KMS-11 (cell line): ENCODE measurements at regions not wholly inside any gene's neighbourhood (a gene's known extent, or its start where the extent isn't known, plus 50 kb on each side); places are given as distances from the start of the nearest gene placed in this dataset.

Experiments used
- H2AFZ ChIP-seq: fragments of 200-600 bp; sonication (generic); 2 replicates; pipeline ENCODE4 v1.6.1; 2016; ENCODE audit warnings: antibody characterized with exemption, mixed run types, low read depth
- H3K27ac ChIP-seq: fragments of 200-600 bp; sonication (generic); 2 replicates; pipeline ENCODE4 v1.6.1; 2016; ENCODE audit warnings: mild to moderate bottlenecking, mixed run types
- H3K27me3 ChIP-seq: fragments of 200-600 bp; sonication (generic); 2 replicates; pipeline ENCODE4 v1.6.1; 2017; ENCODE audit warnings: mild to moderate bottlenecking, low read depth, mixed run types, moderate library complexity; ENCODE audit not compliant: insufficient read depth
- H3K36me3 ChIP-seq: fragments of 200-600 bp; sonication (generic); 2 replicates; pipeline ENCODE4 v1.6.1; 2017; ENCODE audit warnings: mild to moderate bottlenecking, mixed run types; ENCODE audit not compliant: insufficient read depth
- H3K4me1 ChIP-seq: fragments of 200-600 bp; sonication (generic); 2 replicates; pipeline ENCODE4 v1.6.1; 2016; ENCODE audit warnings: mild to moderate bottlenecking, low read depth, mixed run types; ENCODE audit not compliant: poor library complexity, severe bottlenecking
- H3K4me2 ChIP-seq: fragments of 200-600 bp; sonication (generic); 2 replicates; pipeline ENCODE4 v1.7.0; 2016; ENCODE audit warnings: mild to moderate bottlenecking, mixed run types
- H3K4me3 ChIP-seq: fragments of 200-600 bp; sonication (generic); IDR thresholded peaks from 2 replicates; pipeline ENCODE4 v1.6.1; 2017; ENCODE audit warnings: low read depth, low read length, mixed read lengths; ENCODE audit not compliant: insufficient read depth
- H3K79me2 ChIP-seq: fragments of 200-600 bp; sonication (generic); 2 replicates; pipeline ENCODE4 v1.6.1; 2016; ENCODE audit warnings: low read depth, mixed run types; ENCODE audit not compliant: insufficient read depth
- H3K9ac ChIP-seq: fragments of 200-600 bp; sonication (generic); 2 replicates; pipeline ENCODE4 v1.6.1; 2016; ENCODE audit warnings: mild to moderate bottlenecking, mixed run types
- H4K20me1 ChIP-seq: fragments of 200-600 bp; sonication (generic); 2 replicates; pipeline ENCODE4 v1.6.1; 2016; ENCODE audit warnings: mild to moderate bottlenecking, mixed run types; ENCODE audit not compliant: insufficient read depth
- CTCF ChIP-seq: fragments of 200-600 bp; sonication (generic); conservative IDR thresholded peaks from 2 replicates; pipeline ENCODE4 v1.6.1; 2017; ENCODE audit warnings: low read depth, mild to moderate bottlenecking, antibody characterized with exemption, low read length, moderate library complexity, mixed read lengths

GRCh38 chr7:36082216-36082615 lies 70.8 kb upstream of the EEPD1 start:
- Histone ChIP-seq H4K20me1 (no peaks in the 10 kb centered on the region), H3K4me2 (no peak overlapping the region)
- no peak for TF ChIP-seq CTCF

DNA sequence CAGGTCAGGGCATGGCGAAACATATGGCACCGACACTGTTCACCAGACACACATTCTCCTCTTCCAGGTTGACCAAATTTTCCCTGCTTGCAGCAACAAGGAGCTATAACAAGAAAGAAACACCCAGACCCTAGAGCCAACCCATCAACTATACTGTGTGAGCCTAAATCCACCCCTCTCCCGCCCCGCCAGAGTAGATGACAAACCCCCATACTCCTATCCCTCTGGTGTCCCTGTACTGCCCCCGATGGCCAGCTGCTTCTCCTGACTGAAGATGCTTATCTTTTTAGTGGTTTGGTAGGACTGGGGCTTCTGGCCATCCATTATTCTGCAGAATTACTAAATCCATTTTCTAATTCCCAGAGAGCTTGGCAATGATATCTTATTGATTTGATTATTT lies 70.1 kb upstream of the EEPD1 start:
- TF ChIP-seq CTCF, result no peak
- no peaks in the 10 kb centered on the region for H3K4me1 ChIP-seq
- no peaks in the 10 kb centered on the region for H4K20me1 ChIP-seq
- no peak overlapping the region for H3K4me2 ChIP-seq
- H3K79me2 ChIP-seq, result no peaks in the 10 kb centered on the region
- H3K27ac ChIP-seq, result no peak overlapping the region
- H3K36me3 ChIP-seq, result no peaks in the 10 kb centered on the region
- no peak overlapping the region for H3K9ac ChIP-seq
- H3K4me3 ChIP-seq, result no peak overlapping the region
- no peaks in the 10 kb centered on the region for H3K27me3 ChIP-seq
- no peak overlapping the region for H2AFZ ChIP-seq

More at GRCh38 chr7:36082216-36082615, 70.8 kb upstream of the EEPD1 start:
- Histone ChIP-seq H3K27ac (no peak overlapping the region), H3K4me3 (no peak overlapping the region), H3K4me1 (no peaks in the 10 kb centered on the region), H2AFZ (no peak overlapping the region), H3K79me2 (no peaks in the 10 kb centered on the region), H3K27me3 (no peaks in the 10 kb centered on the region), H3K36me3 (no peaks in the 10 kb centered on the region), H3K9ac (no peak overlapping the region)

DNA sequence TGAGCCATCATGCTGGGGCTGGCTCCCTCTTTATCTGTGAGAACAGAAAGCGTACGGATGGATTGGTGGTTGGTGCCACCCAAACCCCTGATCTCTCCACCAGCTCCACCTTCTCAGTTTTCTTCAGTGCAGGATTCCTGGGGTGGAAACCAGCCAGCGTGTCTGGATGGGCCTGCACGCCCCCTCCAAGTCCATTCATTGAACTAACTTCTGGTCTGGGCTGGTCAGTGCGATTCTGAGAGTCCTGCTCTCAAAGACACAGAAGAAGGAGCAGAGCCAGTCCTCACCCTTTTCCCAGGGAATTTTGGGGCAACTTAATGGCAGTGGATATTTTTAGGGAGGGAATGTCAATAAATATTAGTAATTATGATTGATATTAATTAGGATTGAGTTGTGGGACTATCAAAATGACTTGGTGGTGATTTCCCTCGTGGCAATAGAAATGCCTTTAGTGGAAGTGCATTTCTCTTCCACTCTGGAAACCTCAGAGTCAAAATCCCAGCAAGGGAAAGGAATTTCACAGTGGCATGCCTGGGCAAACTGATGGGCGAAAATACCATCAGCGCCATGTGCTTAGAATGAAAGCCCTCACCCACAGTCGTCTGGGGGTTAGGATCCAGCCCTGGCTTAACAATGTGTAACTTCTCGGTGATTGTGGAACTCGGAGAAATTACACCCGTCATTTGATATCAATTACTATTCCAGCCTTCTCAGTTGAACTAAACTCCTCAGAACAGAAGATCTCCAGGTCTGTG lies 69.3 kb upstream of the EEPD1 start:
- H2AFZ ChIP-seq, result no peak overlapping the region
- H3K79me2 ChIP-seq, result no peaks in the 10 kb centered on the region
- no peaks in the 10 kb centered on the region for H3K27me3 ChIP-seq
- H3K4me2 ChIP-seq, result no peak overlapping the region
- no peak overlapping the region for H3K9ac ChIP-seq
- H4K20me1 ChIP-seq, result no peaks in the 10 kb centered on the region
- no peak overlapping the region for H3K4me3 ChIP-seq
- H3K27ac ChIP-seq, result no peak overlapping the region
- no peak for TF ChIP-seq CTCF
- H3K4me1 ChIP-seq, result no peaks in the 10 kb centered on the region
- H3K36me3 ChIP-seq, result no peaks in the 10 kb centered on the region

GRCh38 chr7:36084485-36085091 lies 68.5 kb upstream of the EEPD1 start:
- no peaks in the 10 kb centered on the region for H3K4me1 ChIP-seq
- TF ChIP-seq CTCF, result no peak
- no peaks in the 10 kb centered on the region for H3K36me3 ChIP-seq
- no peaks in the 10 kb centered on the region for H4K20me1 ChIP-seq
- H3K27ac ChIP-seq, result no peak overlapping the region
- no peak overlapping the region for H2AFZ ChIP-seq
- H3K79me2 ChIP-seq, result no peaks in the 10 kb centered on the region
- no peak overlapping the region for H3K4me3 ChIP-seq
- no peaks in the 10 kb centered on the region for H3K27me3 ChIP-seq
- H3K9ac ChIP-seq, result no peak overlapping the region
- H3K4me2 ChIP-seq, result no peak overlapping the region
